Cardiac fibroblast (primary cell): ENCODE measurements at regions not wholly inside any gene's neighbourhood (a gene's known extent, or its start where the extent isn't known, plus 50 kb on each side); places are given as distances from the start of the nearest gene placed in this dataset.

Experiments
- DNase-seq, 2 donors: peaks; one replicate each; pipeline versions ENCODE4 v3.0.0 to v3.0.0-alpha.2; 2010; ENCODE audit warnings: low read depth in 2 of 2
- H3K4me3 ChIP-seq, 2 donors: replicated peaks in 1 of 2; 1 replicate in 1 of 2; 2 replicates in 1 of 2; pipeline ENCODE4 v1.5.1; 2011; ENCODE audit warnings: low read depth in 2 of 2, low read length in 2 of 2, mild to moderate bottlenecking in 2 of 2, moderate library complexity in 1 of 2
- TF ChIP-seq, protein P1 (sequence below): IDR thresholded peaks from one replicate; pipeline ENCODE4 v1.5.1; 2011; ENCODE audit warnings: low read depth, mild to moderate bottlenecking, low read length, inconsistent platforms

DNA sequence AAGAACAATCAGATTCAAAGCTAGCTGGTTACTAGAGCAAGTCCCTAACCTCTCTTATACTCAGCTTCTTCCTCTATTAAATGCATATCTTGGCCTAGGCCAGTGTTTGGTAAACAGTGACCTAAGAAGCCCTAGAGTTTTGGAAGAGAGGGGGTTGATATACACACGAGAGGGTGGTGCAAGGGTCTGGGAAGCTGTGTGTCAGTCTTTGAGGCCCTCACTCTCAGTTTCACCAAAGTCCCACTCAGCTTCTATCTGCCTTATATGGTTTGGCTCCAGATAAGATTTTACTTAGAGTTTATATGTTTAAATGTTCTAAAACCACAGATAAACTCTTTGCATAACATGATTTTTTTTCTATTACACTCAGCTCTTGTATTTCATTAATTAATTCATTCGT is 526.1 kb upstream of the BTBD3 start:
- DNase-seq, result peak in 1 of 2 donors; percentile 3
- TF ChIP-seq, protein P1, sequence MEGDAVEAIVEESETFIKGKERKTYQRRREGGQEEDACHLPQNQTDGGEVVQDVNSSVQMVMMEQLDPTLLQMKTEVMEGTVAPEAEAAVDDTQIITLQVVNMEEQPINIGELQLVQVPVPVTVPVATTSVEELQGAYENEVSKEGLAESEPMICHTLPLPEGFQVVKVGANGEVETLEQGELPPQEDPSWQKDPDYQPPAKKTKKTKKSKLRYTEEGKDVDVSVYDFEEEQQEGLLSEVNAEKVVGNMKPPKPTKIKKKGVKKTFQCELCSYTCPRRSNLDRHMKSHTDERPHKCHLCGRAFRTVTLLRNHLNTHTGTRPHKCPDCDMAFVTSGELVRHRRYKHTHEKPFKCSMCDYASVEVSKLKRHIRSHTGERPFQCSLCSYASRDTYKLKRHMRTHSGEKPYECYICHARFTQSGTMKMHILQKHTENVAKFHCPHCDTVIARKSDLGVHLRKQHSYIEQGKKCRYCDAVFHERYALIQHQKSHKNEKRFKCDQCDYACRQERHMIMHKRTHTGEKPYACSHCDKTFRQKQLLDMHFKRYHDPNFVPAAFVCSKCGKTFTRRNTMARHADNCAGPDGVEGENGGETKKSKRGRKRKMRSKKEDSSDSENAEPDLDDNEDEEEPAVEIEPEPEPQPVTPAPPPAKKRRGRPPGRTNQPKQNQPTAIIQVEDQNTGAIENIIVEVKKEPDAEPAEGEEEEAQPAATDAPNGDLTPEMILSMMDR, result no peak
- no peak overlapping the region for H3K4me3 ChIP-seq

GRCh38 chr20:11394145-11394833 is 523.4 kb upstream of the BTBD3 start:
- no peak overlapping the region for H3K4me3 ChIP-seq
- TF ChIP-seq, protein P1, result no peak
- peak; percentile 46 to 91 for DNase-seq

- peak in 1 of 2 donors; percentile 59 for DNase-seq
- H3K4me3 ChIP-seq, result no peak overlapping the region
- TF ChIP-seq, protein P1, result no peak
These were observed 522.1 kb upstream of the BTBD3 start for GRCh38 chr20:11395581-11395980.

GRCh38 chr20:11401988-11402387 is 515.7 kb upstream of the BTBD3 start:
- no peak overlapping the region for H3K4me3 ChIP-seq
- no peak for DNase-seq
- TF ChIP-seq, protein P1, result no peak

DNA sequence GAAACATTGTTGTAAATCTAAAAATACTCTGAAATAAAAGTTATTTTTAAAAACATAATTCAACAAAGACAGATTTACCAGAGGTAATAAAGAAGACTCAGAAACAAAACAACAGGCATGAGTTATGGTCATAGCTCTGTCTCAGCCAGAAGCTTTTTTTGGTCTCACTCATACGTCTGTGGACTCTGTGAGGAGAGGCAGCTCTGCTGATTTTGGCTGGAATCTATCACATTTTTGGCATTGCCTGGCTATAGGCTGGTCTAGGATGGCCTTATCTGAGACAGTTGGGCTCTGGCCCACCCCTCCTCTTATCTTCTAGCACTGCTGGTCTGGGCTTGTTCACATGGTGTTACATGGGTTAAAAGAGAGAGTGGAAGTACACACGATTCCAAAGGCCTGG is 514.0 kb upstream of the BTBD3 start:
- H3K4me3 ChIP-seq, result no peak overlapping the region
- DNase-seq, result peak; percentile 39 to 50
- TF ChIP-seq, protein P1, result no peak

DNA sequence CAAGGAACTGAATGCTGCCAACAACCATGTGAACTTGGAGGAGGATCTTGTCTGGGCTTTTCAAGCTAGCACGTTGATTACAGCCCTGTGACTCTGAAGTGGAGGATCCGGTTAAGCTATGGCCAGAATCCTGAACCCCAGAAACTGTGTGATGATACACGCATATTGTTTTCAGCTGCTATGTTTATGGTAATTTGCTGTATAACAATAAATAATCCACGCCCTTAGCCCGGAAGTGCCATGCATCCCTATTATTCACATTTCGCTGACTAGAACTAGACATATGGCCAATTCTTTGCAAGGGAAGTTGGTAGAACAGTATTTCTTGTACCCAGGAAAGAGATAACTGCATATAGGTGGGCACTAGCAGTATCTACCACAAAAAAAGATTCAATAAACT is 510.8 kb upstream of the BTBD3 start:
- no peak overlapping the region for H3K4me3 ChIP-seq
- TF ChIP-seq, protein P1, result no peak

DNA sequence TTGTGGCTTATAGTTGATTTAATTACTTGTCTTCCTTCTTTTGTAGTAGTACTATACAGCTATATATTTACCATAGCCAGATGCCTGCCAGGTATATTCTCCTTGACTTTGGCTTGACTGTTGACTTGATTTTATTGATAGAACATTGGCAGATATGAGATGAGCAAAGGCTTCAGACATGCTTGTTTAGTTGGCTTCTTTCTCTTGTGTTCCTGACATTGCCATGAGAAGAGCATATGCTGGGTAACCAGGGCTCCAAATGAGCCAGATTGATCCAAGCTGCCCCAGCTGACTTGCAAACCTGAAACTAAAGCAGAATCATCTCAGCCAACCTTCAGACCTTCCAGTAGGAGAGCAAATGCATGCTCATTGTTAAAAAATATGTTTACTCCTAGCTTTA is 508.1 kb upstream of the BTBD3 start:
- TF ChIP-seq, protein P1, result no peak
- H3K4me3 ChIP-seq, result no peak overlapping the region
- no peak for DNase-seq

More for the DNA sequence above, 510.8 kb upstream of the BTBD3 start:
- DNase-seq, result no peak
